ENCODE measurements at regions not wholly inside any gene's neighbourhood (a gene's known extent, or its start where the extent isn't known, plus 50 kb on each side); places are given as distances from the start of the nearest gene placed in this dataset.

DNA sequence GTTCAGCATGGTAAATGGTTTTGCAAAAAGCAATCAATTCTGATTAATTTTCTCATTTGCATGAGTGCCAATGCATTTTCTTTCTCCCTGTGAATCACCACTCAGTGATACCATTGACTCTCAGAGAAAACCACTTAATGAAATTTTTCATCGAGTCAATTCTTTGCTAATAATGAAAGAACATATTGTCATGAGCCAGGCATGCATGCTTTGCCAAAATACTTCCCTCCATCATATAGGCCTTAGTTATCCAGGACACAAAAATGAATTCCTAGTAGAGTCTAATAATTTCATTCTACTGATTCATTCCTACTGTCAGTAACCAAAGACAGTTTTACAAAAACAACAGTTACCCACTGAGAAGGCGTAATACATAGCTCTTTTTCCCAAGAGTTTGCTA is 680.0 kb downstream of the TRIML1 start:
- H4K20me1 ChIP-seq (ENCODE audit: insufficient read depth), result no peaks in the 10 kb centered on the region
- ATAC-seq, result no peak
- no peak overlapping the region for H3K4me3 ChIP-seq (replicated peaks in 1 of 2; ENCODE audit: low read depth in 1 of 2, low read length in 2 of 2)
- intact Hi-C loops (cut with micrococcal nuclease), result no loop called here
- TF ChIP-seq ELF1 (IDR thresholded peaks at IDR 0.05; ENCODE audit: borderline replicate concordance, low read depth) (no peak), POLR2AphosphoS5 (IDR thresholded peaks at IDR 0.05; ENCODE audit: low read depth, low read length) (no peak), POLR2A (IDR thresholded peaks at IDR 0.05; ENCODE audit: borderline replicate concordance, extremely low read depth, insufficient read depth, insufficient read length) (no peak), FOSL1 (IDR thresholded peaks at IDR 0.05; ENCODE audit: low read depth) (no peak), CBX3 (IDR thresholded peaks at IDR 0.05; ENCODE audit: low read depth) (no peak), YY1 (IDR thresholded peaks at IDR 0.05; ENCODE audit: extremely low read depth, insufficient replicate concordance, low read depth, low read length) (no peak), MAX (IDR thresholded peaks at IDR 0.05) (no peak), ZFX (IDR thresholded peaks at IDR 0.05) (no peak), EGR1 (IDR thresholded peaks at IDR 0.05; ENCODE audit: low read depth) (no peak), TCF7L2 (IDR thresholded peaks at IDR 0.05; ENCODE audit: borderline replicate concordance, extremely low read depth, insufficient read depth, insufficient read length) (no peak)
- DNase-seq (ENCODE audit: low read depth, low spot score), result no peak
- H3K4me2 ChIP-seq (ENCODE audit: low read length), result no peak overlapping the region
- H3K9ac ChIP-seq (ENCODE audit: low read length), result no peak overlapping the region
- peaks cover 0 to 10% of the 10 kb centered on the region in 2 experiments; a peak in 3 of 4 replicates for H3K4me1 ChIP-seq (ENCODE audit: control insufficient read depth in 1 of 2, insufficient read depth in 2 of 2, low read length in 2 of 2)
- no peaks in the 10 kb centered on the region for H3K27me3 ChIP-seq (ENCODE audit: insufficient read depth, low read length)
- no peaks in the 10 kb centered on the region for H3K36me3 ChIP-seq (ENCODE audit: control insufficient read depth in 1 of 2, insufficient read depth in 2 of 2, low read length in 2 of 2)
- ChIA-PET CTCF (no interaction called here), RAD21 (ENCODE audit: low non-redundant PET in 1 of 2, low total read pairs in 2 of 2, uncharacterized antibody in 2 of 2, unreplicated experiment in 2 of 2) (no interaction called here), POLR2A (no interaction called here)
- H3K27ac ChIP-seq (ENCODE audit: low read depth, low read length), result no peak overlapping the region
- no peaks in the 10 kb centered on the region for H3K9me3 ChIP-seq (ENCODE audit: control insufficient read depth in 1 of 2, insufficient read depth in 1 of 2, low read depth in 1 of 2, low read length in 2 of 2)
- BruUV-seq (replicated peaks), result no TSS peak
- no peaks in the 10 kb centered on the region for H3K79me2 ChIP-seq (ENCODE audit: insufficient read depth, low read length)
- H2AFZ ChIP-seq (ENCODE audit: low read depth, low read length, poor library complexity, severe bottlenecking), result no peak overlapping the region
- H3K9me2 ChIP-seq (ENCODE audit: insufficient read depth), result no peaks in the 10 kb centered on the region

DNA sequence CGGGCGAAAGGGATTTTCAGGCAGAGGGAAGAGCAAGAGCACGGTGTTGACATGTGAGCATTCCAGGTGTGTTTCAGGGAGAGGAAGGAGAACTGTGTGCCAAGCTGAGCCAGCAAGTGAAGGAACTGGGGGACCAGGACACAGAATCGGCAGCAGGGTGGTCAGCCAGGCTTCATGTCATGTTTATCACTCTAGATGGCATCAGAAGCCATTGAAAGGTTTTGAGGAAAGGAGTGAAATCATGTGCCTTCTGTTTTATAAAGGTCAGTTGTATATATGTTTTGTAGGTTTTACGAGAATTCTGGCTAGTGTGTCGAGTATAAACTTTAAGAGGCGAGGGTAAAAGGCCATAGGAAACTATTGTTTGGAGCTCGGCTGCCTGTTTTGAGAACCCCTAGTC is 682.3 kb downstream of the TRIML1 start:
- H3K4me3 ChIP-seq (replicated peaks in 1 of 2; ENCODE audit: low read depth in 1 of 2, low read length in 2 of 2), result no peak overlapping the region
- no peaks in the 10 kb centered on the region for H3K9me2 ChIP-seq (ENCODE audit: insufficient read depth)
- H4K20me1 ChIP-seq (ENCODE audit: insufficient read depth), result no peaks in the 10 kb centered on the region
- peak; percentile 30; the same call in 1 of the 2 replicates for TF ChIP-seq RAD21 (IDR thresholded peaks at IDR 0.05; ENCODE audit: low read depth)
- TF ChIP-seq TCF7L2 (IDR thresholded peaks at IDR 0.05; ENCODE audit: borderline replicate concordance, extremely low read depth, insufficient read depth, insufficient read length), result no peak
- ChIA-PET POLR2A (no interaction called here), RAD21 (ENCODE audit: low non-redundant PET in 1 of 2, low total read pairs in 2 of 2, uncharacterized antibody in 2 of 2, unreplicated experiment in 2 of 2) (no interaction called here), CTCF (no interaction called here)
- BruUV-seq (replicated peaks), result no TSS peak
- H3K79me2 ChIP-seq (ENCODE audit: insufficient read depth, low read length), result no peaks in the 10 kb centered on the region
- no peaks in the 10 kb centered on the region for H3K9me3 ChIP-seq (ENCODE audit: control insufficient read depth in 1 of 2, insufficient read depth in 1 of 2, low read depth in 1 of 2, low read length in 2 of 2)
- H2AFZ ChIP-seq (ENCODE audit: low read depth, low read length, poor library complexity, severe bottlenecking), result no peak overlapping the region
- H3K4me1 ChIP-seq (ENCODE audit: control insufficient read depth in 1 of 2, insufficient read depth in 2 of 2, low read length in 2 of 2), result peaks cover 0 to 10% of the 10 kb centered on the region in 2 experiments; a peak in 3 of 4 replicates
- no peaks in the 10 kb centered on the region for H3K36me3 ChIP-seq (ENCODE audit: control insufficient read depth in 1 of 2, insufficient read depth in 2 of 2, low read length in 2 of 2)
- no peak overlapping the region for H3K4me2 ChIP-seq (ENCODE audit: low read length)
- no peaks in the 10 kb centered on the region for H3K27me3 ChIP-seq (ENCODE audit: insufficient read depth, low read length)
- ATAC-seq (no peak), DNase-seq (ENCODE audit: low read depth, low spot score) (no peak)
- intact Hi-C loops (cut with micrococcal nuclease), result no loop called here
- no peak overlapping the region for H3K27ac ChIP-seq (ENCODE audit: low read depth, low read length)
- no peak overlapping the region for H3K9ac ChIP-seq (ENCODE audit: low read length)
